ENCODE measurements at regions not wholly inside any gene's neighbourhood (a gene's known extent, or its start where the extent isn't known, plus 50 kb on each side); places are given as distances from the start of the nearest gene placed in this dataset.

DNA sequence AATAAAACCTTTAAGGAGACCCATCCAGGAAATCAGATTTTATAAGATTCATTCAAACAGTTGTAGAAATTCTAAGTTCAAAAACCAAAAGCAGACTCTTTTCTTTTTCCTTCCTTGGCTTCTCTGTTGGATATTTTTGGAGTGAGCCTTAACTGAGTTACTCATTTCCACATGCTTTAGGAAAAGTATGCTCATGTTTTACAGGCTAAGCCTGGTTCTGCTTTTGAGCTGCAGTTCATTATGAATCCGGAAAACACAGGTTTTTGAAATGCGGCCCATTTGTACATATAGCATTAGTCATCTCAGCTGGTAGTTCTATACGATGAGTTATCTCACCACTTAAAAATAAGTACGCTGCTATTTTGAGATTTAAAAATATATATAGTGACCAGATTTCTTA is 156.6 kb upstream of the DMRT1 start:
- H2BK120ac ChIP-seq (ENCODE audit: low read depth, low read length): no peak overlapping the region
- no peaks in the 10 kb centered on the region for H3K79me1 ChIP-seq (ENCODE audit: low read depth, low read length)
- WGBS, 2 donors (ENCODE audit: extremely low coverage in 2 of 2, insufficient read length in 2 of 2, insufficient replicate concordance in 1 of 2): no CpG with 5 or more reads among the region's 4 CpGs
- no peak overlapping the region for H3K27ac ChIP-seq (replicated peaks; ENCODE audit: low read length)
- H3K27me3 ChIP-seq (ENCODE audit: control insufficient read depth in 3 of 3, insufficient read depth in 3 of 3, low read depth in 1 of 3, low read length in 3 of 3): no peaks in the 10 kb centered on the region
- H3K18ac ChIP-seq (ENCODE audit: low read length): no peak overlapping the region
- H3K23ac ChIP-seq (ENCODE audit: low read depth, low read length, poor library complexity): no peak overlapping the region
- H4K8ac ChIP-seq (ENCODE audit: low read depth, low read length): no peak overlapping the region
- H2BK15ac ChIP-seq (ENCODE audit: low read length): no peak overlapping the region
- peaks cover 8% of the 10 kb centered on the region in 2 donors for H3K4me1 ChIP-seq (ENCODE audit: control insufficient read depth in 2 of 2, insufficient read depth in 1 of 2, low read depth in 1 of 2, low read length in 2 of 2)
- H3K4me2 ChIP-seq (ENCODE audit: insufficient read depth, low read length, poor library complexity, severe bottlenecking): no peak overlapping the region
- no peak overlapping the region for H2AK5ac ChIP-seq (ENCODE audit: low read depth, low read length)
- H3K9ac ChIP-seq (ENCODE audit: low read depth, low read length, poor library complexity): no peak overlapping the region
- no peak overlapping the region for H3K4me3 ChIP-seq (ENCODE audit: low read length in 2 of 2)
- H3K14ac ChIP-seq (ENCODE audit: low read length): no peak overlapping the region
- no peak for DNase-seq (ENCODE audit: low spot score)
- no peaks in the 10 kb centered on the region for H3K36me3 ChIP-seq (replicated peaks in 1 of 2; ENCODE audit: control insufficient read depth in 2 of 2, insufficient read depth in 2 of 2, low read length in 2 of 2)
- H4K91ac ChIP-seq (ENCODE audit: low read depth, low read length, poor library complexity): no peak overlapping the region
- H3K4ac ChIP-seq (ENCODE audit: low read length): no peak overlapping the region
- no peak overlapping the region for H2BK5ac ChIP-seq (ENCODE audit: low read length)
- peak overlapping the region; percentile 79 for H2AFZ ChIP-seq (ENCODE audit: low read length)
- no peaks in the 10 kb centered on the region for H3K9me3 ChIP-seq (replicated peaks in 1 of 2; ENCODE audit: control insufficient read depth in 2 of 2, insufficient read depth in 1 of 2, low read depth in 1 of 2, low read length in 2 of 2)
- no peak overlapping the region for H2BK12ac ChIP-seq (ENCODE audit: low read length)

- H3K4me3 ChIP-seq (ENCODE audit: low read length in 2 of 2): no peak overlapping the region
Observed at GRCh38 chr9:686321-686813, 155.1 kb upstream of the DMRT1 start.

GRCh38 chr9:687034-687785 is 154.3 kb upstream of the DMRT1 start:
- no peaks in the 10 kb centered on the region for H3K36me3 ChIP-seq (replicated peaks in 1 of 2; ENCODE audit: control insufficient read depth in 2 of 2, insufficient read depth in 2 of 2, low read length in 2 of 2)
- DNase-seq (ENCODE audit: low spot score): no peak
- H3K18ac ChIP-seq (ENCODE audit: low read length): no peak overlapping the region
- H3K14ac ChIP-seq (ENCODE audit: low read length): no peak overlapping the region
- no CpG with 5 or more reads among the region's 4 CpGs for WGBS, 2 donors (ENCODE audit: extremely low coverage in 2 of 2, insufficient read length in 2 of 2, insufficient replicate concordance in 1 of 2)
- H3K4me3 ChIP-seq (ENCODE audit: low read length in 2 of 2): no peak overlapping the region
- H2BK12ac ChIP-seq (ENCODE audit: low read length): no peak overlapping the region
- H4K8ac ChIP-seq (ENCODE audit: low read depth, low read length): no peak overlapping the region
- H3K4ac ChIP-seq (ENCODE audit: low read length): no peak overlapping the region
- no peaks in the 10 kb centered on the region for H3K79me1 ChIP-seq (ENCODE audit: low read depth, low read length)
- H2BK120ac ChIP-seq (ENCODE audit: low read depth, low read length): no peak overlapping the region
- no peak overlapping the region for H3K27ac ChIP-seq (replicated peaks; ENCODE audit: low read length)
- H3K4me2 ChIP-seq (ENCODE audit: insufficient read depth, low read length, poor library complexity, severe bottlenecking): no peak overlapping the region
- no peak overlapping the region for H3K23ac ChIP-seq (ENCODE audit: low read depth, low read length, poor library complexity)
- H4K91ac ChIP-seq (ENCODE audit: low read depth, low read length, poor library complexity): no peak overlapping the region
- H2BK15ac ChIP-seq (ENCODE audit: low read length): no peak overlapping the region
- H2BK5ac ChIP-seq (ENCODE audit: low read length): no peak overlapping the region
- no peaks in the 10 kb centered on the region for H3K27me3 ChIP-seq (ENCODE audit: control insufficient read depth in 3 of 3, insufficient read depth in 3 of 3, low read depth in 1 of 3, low read length in 3 of 3)
- no peak overlapping the region for H2AK5ac ChIP-seq (ENCODE audit: low read depth, low read length)
- H3K9me3 ChIP-seq (replicated peaks in 1 of 2; ENCODE audit: control insufficient read depth in 2 of 2, insufficient read depth in 1 of 2, low read depth in 1 of 2, low read length in 2 of 2): no peaks in the 10 kb centered on the region
- H2AFZ ChIP-seq (ENCODE audit: low read length): no peak overlapping the region
- H3K9ac ChIP-seq (ENCODE audit: low read depth, low read length, poor library complexity): no peak overlapping the region
- H3K4me1 ChIP-seq (ENCODE audit: control insufficient read depth in 2 of 2, insufficient read depth in 1 of 2, low read depth in 1 of 2, low read length in 2 of 2): peaks cover 13 to 14% of the 10 kb centered on the region in 2 donors

More at GRCh38 chr9:686321-686813, 155.1 kb upstream of the DMRT1 start:
- Histone ChIP-seq H2BK15ac (ENCODE audit: low read length) (no peak overlapping the region), H3K79me1 (ENCODE audit: low read depth, low read length) (no peaks in the 10 kb centered on the region), H3K18ac (ENCODE audit: low read length) (no peak overlapping the region), H3K36me3 (replicated peaks in 1 of 2; ENCODE audit: control insufficient read depth in 2 of 2, insufficient read depth in 2 of 2, low read length in 2 of 2) (no peaks in the 10 kb centered on the region), H2BK120ac (ENCODE audit: low read depth, low read length) (no peak overlapping the region), H4K8ac (ENCODE audit: low read depth, low read length) (no peak overlapping the region), H3K9ac (ENCODE audit: low read depth, low read length, poor library complexity) (no peak overlapping the region), H2BK12ac (ENCODE audit: low read length) (no peak overlapping the region), H3K9me3 (replicated peaks in 1 of 2; ENCODE audit: control insufficient read depth in 2 of 2, insufficient read depth in 1 of 2, low read depth in 1 of 2, low read length in 2 of 2) (no peaks in the 10 kb centered on the region), H3K4me2 (ENCODE audit: insufficient read depth, low read length, poor library complexity, severe bottlenecking) (no peak overlapping the region), H2AFZ (ENCODE audit: low read length) (no peak overlapping the region), H3K27me3 (ENCODE audit: control insufficient read depth in 3 of 3, insufficient read depth in 3 of 3, low read depth in 1 of 3, low read length in 3 of 3) (no peaks in the 10 kb centered on the region), H3K14ac (ENCODE audit: low read length) (no peak overlapping the region), H2AK5ac (ENCODE audit: low read depth, low read length) (no peak overlapping the region), H3K4ac (ENCODE audit: low read length) (no peak overlapping the region), H4K91ac (ENCODE audit: low read depth, low read length, poor library complexity) (no peak overlapping the region), H3K27ac (replicated peaks; ENCODE audit: low read length) (no peak overlapping the region), H3K4me1 (ENCODE audit: control insufficient read depth in 2 of 2, insufficient read depth in 1 of 2, low read depth in 1 of 2, low read length in 2 of 2) (peaks cover 13 to 14% of the 10 kb centered on the region in 2 donors), H2BK5ac (ENCODE audit: low read length) (no peak overlapping the region), H3K23ac (ENCODE audit: low read depth, low read length, poor library complexity) (no peak overlapping the region)
- WGBS, 2 donors (ENCODE audit: extremely low coverage in 2 of 2, insufficient read length in 2 of 2, insufficient replicate concordance in 1 of 2): no CpG with 5 or more reads among the region's 7 CpGs
- DNase-seq (ENCODE audit: low spot score): no peak

- H2AK5ac ChIP-seq (ENCODE audit: low read depth, low read length): no peak overlapping the region
- H3K4me1 ChIP-seq (ENCODE audit: control insufficient read depth in 2 of 2, insufficient read depth in 1 of 2, low read depth in 1 of 2, low read length in 2 of 2): peaks cover 9 to 14% of the 10 kb centered on the region in 2 donors
- WGBS, 2 donors (ENCODE audit: extremely low coverage in 2 of 2, insufficient read length in 2 of 2, insufficient replicate concordance in 1 of 2): no CpG with 5 or more reads among the region's 4 CpGs
- no peak overlapping the region for H3K27ac ChIP-seq (replicated peaks; ENCODE audit: low read length)
- no peaks in the 10 kb centered on the region for H3K36me3 ChIP-seq (replicated peaks in 1 of 2; ENCODE audit: control insufficient read depth in 2 of 2, insufficient read depth in 2 of 2, low read length in 2 of 2)
- H4K91ac ChIP-seq (ENCODE audit: low read depth, low read length, poor library complexity): no peak overlapping the region
- H3K18ac ChIP-seq (ENCODE audit: low read length): no peak overlapping the region
- H2BK120ac ChIP-seq (ENCODE audit: low read depth, low read length): no peak overlapping the region
- no peak for DNase-seq (ENCODE audit: low spot score)
- no peak overlapping the region for H2BK15ac ChIP-seq (ENCODE audit: low read length)
- H3K79me1 ChIP-seq (ENCODE audit: low read depth, low read length): no peaks in the 10 kb centered on the region
- no peaks in the 10 kb centered on the region for H3K9me3 ChIP-seq (replicated peaks in 1 of 2; ENCODE audit: control insufficient read depth in 2 of 2, insufficient read depth in 1 of 2, low read depth in 1 of 2, low read length in 2 of 2)
- no peak overlapping the region for H2BK5ac ChIP-seq (ENCODE audit: low read length)
- no peak overlapping the region for H3K23ac ChIP-seq (ENCODE audit: low read depth, low read length, poor library complexity)
- no peak overlapping the region for H4K8ac ChIP-seq (ENCODE audit: low read depth, low read length)
- no peak overlapping the region for H3K14ac ChIP-seq (ENCODE audit: low read length)
- no peak overlapping the region for H3K4ac ChIP-seq (ENCODE audit: low read length)
- no peak overlapping the region for H2AFZ ChIP-seq (ENCODE audit: low read length)
- no peak overlapping the region for H2BK12ac ChIP-seq (ENCODE audit: low read length)
- no peak overlapping the region for H3K4me2 ChIP-seq (ENCODE audit: insufficient read depth, low read length, poor library complexity, severe bottlenecking)
- no peaks in the 10 kb centered on the region for H3K27me3 ChIP-seq (ENCODE audit: control insufficient read depth in 3 of 3, insufficient read depth in 3 of 3, low read depth in 1 of 3, low read length in 3 of 3)
- no peak overlapping the region for H3K4me3 ChIP-seq (ENCODE audit: low read length in 2 of 2)
- no peak overlapping the region for H3K9ac ChIP-seq (ENCODE audit: low read depth, low read length, poor library complexity)
Observed at GRCh38 chr9:687994-688393, 153.5 kb upstream of the DMRT1 start.

Measured in neuronal stem cell (in vitro differentiated cells).